ENCODE measurements at regions not wholly inside any gene's neighbourhood (a gene's known extent, or its start where the extent isn't known, plus 50 kb on each side); places are given as distances from the start of the nearest gene placed in this dataset.
"Not testable (repeated sequence)": the region's sequence is repeated elsewhere in the genome, so short reads cannot be mapped to it uniquely, and the experiment has no call there.

- H3K4me3 ChIP-seq (ENCODE audit: low read depth, low read length): no peak overlapping the region
- TF ChIP-seq CTCF (IDR thresholded peaks at IDR 0.05; ENCODE audit: low read depth, low read length, missing control alignments): no peak
- DNase-seq (ENCODE audit: low read depth): no peak
- in situ Hi-C loops (cut with HindIII; ENCODE audit: low sequenced_read_pairs): loop anchor here (5.0 kb wide), 1 partner anchor 45 kb away; no protein-coding TSS in a partner anchor
Observed at GRCh38 chr1:22332424-22332717, 119.3 kb upstream of the ZBTB40 start.

GRCh38 chr1:22332795-22333499, 118.7 kb upstream of the ZBTB40 start:
- no peak for TF ChIP-seq CTCF (IDR thresholded peaks at IDR 0.05; ENCODE audit: low read depth, low read length, missing control alignments)
- H3K4me3 ChIP-seq (ENCODE audit: low read depth, low read length): no peak overlapping the region
- in situ Hi-C loops (cut with HindIII; ENCODE audit: low sequenced_read_pairs): loop anchor here (5.0 kb wide), 1 partner anchor 44 kb away; no protein-coding TSS in a partner anchor
- no peak for DNase-seq (ENCODE audit: low read depth)

DNA sequence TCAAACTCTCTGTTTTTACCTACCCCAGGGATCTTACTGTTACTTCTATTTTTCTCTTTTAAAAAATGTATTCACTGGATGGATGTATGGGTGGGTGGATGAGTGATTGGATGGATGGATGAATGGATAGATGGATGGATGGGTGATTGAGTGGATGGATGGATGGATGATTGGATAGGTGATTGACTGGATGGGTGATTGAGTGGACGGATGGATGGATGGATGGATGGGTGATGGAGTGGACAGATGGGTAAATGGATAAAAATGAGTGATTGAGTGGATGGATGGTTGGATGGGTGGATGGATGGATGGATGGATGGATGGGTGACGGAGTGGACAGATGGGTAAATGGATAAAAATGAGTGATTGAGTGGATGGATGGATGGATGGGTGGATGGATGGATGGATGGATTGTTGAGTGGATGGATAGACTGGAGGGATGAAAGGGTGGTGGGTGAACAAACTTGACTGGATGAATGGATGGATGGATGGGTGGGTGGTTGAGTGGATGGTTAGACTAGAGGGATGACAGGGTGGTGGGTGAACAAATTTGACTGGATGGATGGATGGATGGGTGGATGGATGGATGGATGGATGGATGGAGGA, 118.0 kb upstream of the ZBTB40 start:
- no peak for TF ChIP-seq CTCF (IDR thresholded peaks at IDR 0.05; ENCODE audit: low read depth, low read length, missing control alignments)
- no peak overlapping the region for H3K4me3 ChIP-seq (ENCODE audit: low read depth, low read length)
- no peak for DNase-seq (ENCODE audit: low read depth)
- in situ Hi-C loops (cut with HindIII; ENCODE audit: low sequenced_read_pairs): loop anchor here (5.0 kb wide), 1 partner anchor 44 kb away; no protein-coding TSS in a partner anchor

- no peak overlapping the region for H3K4me3 ChIP-seq (ENCODE audit: low read depth, low read length)
- DNase-seq (ENCODE audit: low read depth): no peak
- in situ Hi-C loops (cut with HindIII; ENCODE audit: low sequenced_read_pairs): loop anchor here (5.0 kb wide), 1 partner anchor 42 kb away; no protein-coding TSS in a partner anchor
- TF ChIP-seq CTCF (IDR thresholded peaks at IDR 0.05; ENCODE audit: low read depth, low read length, missing control alignments): no peak
Observed at GRCh38 chr1:22334860-22335550, 116.6 kb upstream of the ZBTB40 start.

GRCh38 chr1:22336274-22336673, 115.4 kb upstream of the ZBTB40 start:
- H3K4me3 ChIP-seq (ENCODE audit: low read depth, low read length); in situ Hi-C loops (cut with HindIII; ENCODE audit: low sequenced_read_pairs); DNase-seq (ENCODE audit: low read depth): not testable (repeated sequence)

DNA sequence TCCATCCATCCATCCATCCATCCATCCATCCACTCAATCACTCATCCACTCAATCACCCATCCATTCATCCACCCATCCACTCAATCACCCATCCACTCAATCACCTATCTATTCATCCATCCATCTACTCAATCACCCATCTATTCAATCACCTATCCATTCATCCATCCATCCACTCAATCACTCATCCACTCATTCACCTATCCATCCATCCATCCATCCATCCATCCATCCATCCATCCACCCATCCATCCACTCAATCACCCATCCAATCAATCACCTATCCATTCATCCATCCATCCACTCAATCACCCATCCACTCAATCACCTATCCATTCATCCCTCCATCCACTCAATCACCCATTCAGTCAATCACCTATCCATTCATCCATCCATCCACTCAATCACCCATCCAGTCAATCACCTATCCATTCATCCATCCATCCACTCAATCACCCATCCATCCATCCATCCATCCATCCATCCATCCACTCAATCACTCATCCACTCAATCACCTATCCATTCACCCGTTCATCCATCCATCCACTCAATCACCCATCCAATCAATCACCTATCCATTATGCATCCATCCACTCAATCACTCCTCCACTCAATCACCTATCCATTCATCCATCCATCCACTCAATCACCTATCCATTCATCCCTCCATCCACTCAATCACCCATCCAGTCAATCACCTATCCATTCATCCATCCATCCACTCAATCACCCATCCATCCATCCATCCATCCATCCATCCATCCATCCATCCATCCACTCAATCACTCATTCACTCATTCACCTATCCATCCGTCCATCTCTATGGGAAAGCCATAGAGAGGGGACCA, 114.7 kb upstream of the ZBTB40 start:
- DNase-seq (ENCODE audit: low read depth); in situ Hi-C loops (cut with HindIII; ENCODE audit: low sequenced_read_pairs); H3K4me3 ChIP-seq (ENCODE audit: low read depth, low read length): not testable (repeated sequence)

DNA sequence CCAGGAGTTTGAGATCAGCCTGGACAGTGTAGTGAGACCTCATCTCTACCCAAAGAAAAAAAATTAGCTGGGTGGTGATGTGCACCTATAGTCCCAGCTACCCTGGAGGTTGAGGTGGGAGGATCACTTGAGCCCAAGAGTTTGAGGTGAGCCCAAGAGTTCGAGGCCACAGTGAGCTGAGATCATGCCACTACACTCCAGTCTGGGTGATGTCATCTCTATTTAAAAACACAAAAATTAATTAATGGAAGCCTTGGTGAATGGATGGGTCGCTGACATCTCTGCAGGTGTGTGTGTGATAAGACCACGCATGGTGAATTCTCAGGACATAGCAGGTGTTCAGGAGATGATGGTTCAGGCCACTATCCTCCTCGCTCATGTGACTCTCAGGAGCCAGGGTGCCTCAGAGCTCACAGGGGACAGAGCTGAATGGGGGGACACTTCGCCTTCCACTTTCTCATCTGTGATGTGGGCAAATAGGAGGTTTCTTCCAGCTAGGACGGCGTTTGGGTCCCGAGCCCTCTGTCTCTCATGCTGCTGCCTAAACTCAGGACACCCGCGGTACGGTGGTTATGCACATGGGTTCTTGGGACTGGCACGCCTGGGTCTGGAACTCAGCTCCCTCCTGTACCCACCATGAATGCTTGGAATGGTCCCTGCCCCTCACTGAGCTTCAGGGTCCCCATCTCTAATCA, 113.4 kb upstream of the ZBTB40 start:
- in situ Hi-C loops (cut with HindIII; ENCODE audit: low sequenced_read_pairs): no loop called here
- no peak overlapping the region for H3K4me3 ChIP-seq (ENCODE audit: low read depth, low read length)
- DNase-seq (ENCODE audit: low read depth): no peak
- TF ChIP-seq CTCF (IDR thresholded peaks at IDR 0.05; ENCODE audit: low read depth, low read length, missing control alignments): no peak
